K562 (cell line): ENCODE measurements at regions not wholly inside any gene's neighbourhood (a gene's known extent, or its start where the extent isn't known, plus 50 kb on each side); places are given as distances from the start of the nearest gene placed in this dataset.

ENCODE experiments used
- ATAC-seq: fragments of 200-7000 bp; cut with Tn5 transposase; 3 replicates; pipeline ENCODE4 v1.9.1; 2020; ENCODE audit warnings: moderate library complexity
- BruUV-seq: library from RNA; stranded (reverse); fragments of 400-500 nt; replicated peaks from 2 replicates; lab custom pipeline; 2021; lab: Mats Ljungman, UMichigan
- CTCF ChIA-PET: fragments of 300-600 bp; formaldehyde crosslinking; extraction: SDS; loops from one replicate; lab custom pipeline; 2021; ENCODE audit warnings: low intra/inter-chr PET ratio; lab: Yijun Ruan, JAX
- POLR2A ChIA-PET: fragments of 300-600, 350-650 bp; sonication (Branson Sonifier 250); formaldehyde crosslinking; extraction: SDS; loops from one replicate; lab custom pipeline; 2021; ENCODE audit warnings: antibody characterized with exemption, inconsistent platforms; lab: Yijun Ruan, JAX
- DNase-seq, 4 experiments: peaks; one replicate each; pipeline versions ENCODE4 v3.0.0 to v3.0.0-alpha.2; 2011 to 2018; ENCODE audit warnings: low spot score in 3 of 4, mixed read lengths in 3 of 4; ENCODE audit errors: extremely low read depth in 1 of 4
- FAIRE-seq: peaks from 2 replicates; lab custom pipeline; 2011; peaks lifted over from hg19 to GRCh38; lab: Jason Lieb, UNC
- H2AFZ ChIP-seq: 2 replicates; pipeline ENCODE4 v1.6.0; 2011; ENCODE audit warnings: low read depth, low read length, control low read depth, inconsistent platforms
- H3K27ac ChIP-seq: fragments of 200-600 bp; 3 replicates; pipeline ENCODE4 v1.8.0; 2011; ENCODE audit warnings: low read depth, mild to moderate bottlenecking, control low read depth, inconsistent platforms, low read length, moderate library complexity, mixed read lengths; ENCODE audit errors: extremely low read depth
- H3K27me3 ChIP-seq, 2 experiments: fragments of 300-600 bp in 1 of 2; 2 replicates in 1 of 2; 3 replicates in 1 of 2; pipeline versions ENCODE4 v1.6.0 to v1.8.0; 2011; ENCODE audit warnings: inconsistent platforms in 2 of 2, low read length in 2 of 2, mild to moderate bottlenecking in 1 of 2, mixed read lengths in 1 of 2, moderate library complexity in 1 of 2; ENCODE audit not compliant: control insufficient read depth in 2 of 2, insufficient read depth in 2 of 2
- H3K36me3 ChIP-seq: fragments of 300-600 bp; 3 replicates; pipeline ENCODE4 v1.8.0; 2011; ENCODE audit warnings: mild to moderate bottlenecking, low read length, inconsistent platforms; ENCODE audit not compliant: control insufficient read depth, insufficient read depth
- H3K4me1 ChIP-seq, 2 experiments: fragments of 200-600 bp in 1 of 2; replicated peaks in 1 of 2; 2 replicates in 1 of 2; 3 replicates in 1 of 2; pipeline versions ENCODE4 v1.5.1 to v1.8.0; 2011; ENCODE audit warnings: inconsistent platforms in 2 of 2, low read length in 2 of 2, mild to moderate bottlenecking in 1 of 2, mixed read lengths in 1 of 2, moderate library complexity in 1 of 2; ENCODE audit not compliant: control insufficient read depth in 2 of 2, insufficient read depth in 2 of 2
- H3K4me2 ChIP-seq: 2 replicates; pipeline ENCODE4 v1.6.1; 2011; ENCODE audit warnings: low read length, control low read depth, inconsistent platforms, mixed read lengths; ENCODE audit not compliant: insufficient read depth
- H3K4me3 ChIP-seq: fragments of 200-600 bp; sonication (generic), shearing (Covaris generic); 2 replicates; pipeline ENCODE4 v1.5.1; 2016; ENCODE audit warnings: control low read depth, inconsistent platforms
- H3K79me2 ChIP-seq: fragments of 200-600 bp; 3 replicates; pipeline ENCODE4 v1.8.0; 2011; ENCODE audit warnings: low read length, inconsistent platforms; ENCODE audit not compliant: control insufficient read depth, insufficient read depth
- H3K9ac ChIP-seq, 2 experiments: 2 replicates each; pipeline versions ENCODE4 v1.6.0 to v1.6.1; 2011; ENCODE audit warnings: low read depth in 2 of 2, low read length in 2 of 2, control low read depth in 1 of 2, inconsistent platforms in 1 of 2, mild to moderate bottlenecking in 1 of 2, mixed read lengths in 1 of 2; ENCODE audit not compliant: insufficient read depth in 1 of 2
- H3K9me1 ChIP-seq: one replicate; pipeline ENCODE4 v1.6.0; 2011; ENCODE audit warnings: inconsistent platforms, mild to moderate bottlenecking, low read length, moderate library complexity; ENCODE audit not compliant: control insufficient read depth, insufficient read depth
- H3K9me3 ChIP-seq: replicated peaks from 2 replicates; pipeline ENCODE4 v1.5.1; 2011; ENCODE audit warnings: low read depth, low read length, inconsistent platforms; ENCODE audit not compliant: control insufficient read depth, insufficient read depth
- H4K20me1 ChIP-seq: replicated peaks from 2 replicates; pipeline ENCODE4 v1.6.1; 2011; ENCODE audit warnings: low read length, inconsistent platforms, mixed read lengths; ENCODE audit not compliant: control insufficient read depth, insufficient read depth
- ATF4 ChIP-seq: fragments of 450-650 bp; formaldehyde crosslinking; IDR thresholded peaks from 2 replicates; pipeline ENCODE4 v1.4.0; 2022; ENCODE audit warnings: mild to moderate bottlenecking, moderate library complexity
- BCOR ChIP-seq: fragments of 450-650 bp; IDR thresholded peaks from 2 replicates; pipeline ENCODE4 v1.6.1; 2016
- CBX3 ChIP-seq, 2 experiments: IDR thresholded peaks; 1 replicate in 1 of 2; 2 replicates in 1 of 2; pipeline ENCODE4 v1.6.1; 2012; ENCODE audit warnings: inconsistent platforms in 2 of 2, low read length in 2 of 2, borderline replicate concordance in 1 of 2, control low read depth in 1 of 2
- CHD2 ChIP-seq: IDR thresholded peaks from 2 replicates; pipeline ENCODE4 v1.6.1; 2011; ENCODE audit warnings: low read depth, low read length
- EP400 ChIP-seq: fragments of 450-650 bp; IDR thresholded peaks from 2 replicates; pipeline ENCODE4 v1.6.1; 2017; ENCODE audit warnings: antibody characterized with exemption, mild to moderate bottlenecking, moderate library complexity
- ESRRA ChIP-seq: fragments of 450-650 bp; IDR thresholded peaks from 2 replicates; pipeline ENCODE4 v1.6.1; 2014; ENCODE audit warnings: low read depth, mild to moderate bottlenecking, moderate library complexity, borderline replicate concordance
- FIP1L1 ChIP-seq: fragments of 200-400 bp; formaldehyde crosslinking; IDR thresholded peaks from 2 replicates; pipeline ENCODE4 v1.6.1; 2018; ENCODE audit warnings: mild to moderate bottlenecking, low read depth, low read length; ENCODE audit not compliant: poor library complexity, severe bottlenecking
- MED1 ChIP-seq: sonication (generic); formaldehyde crosslinking; IDR thresholded peaks from 2 replicates; pipeline ENCODE4 v1.8.1; 2023; ENCODE audit warnings: missing genetic modification reagents, borderline replicate concordance
- MTF1 ChIP-seq: fragments of 250-450 bp; sonication (Bioruptor Pico); IDR thresholded peaks from 2 replicates; pipeline ENCODE4 v1.9.0; 2021; ENCODE audit warnings: moderate library complexity, mild to moderate bottlenecking, inconsistent platforms, borderline replicate concordance
- MYC ChIP-seq, 2 experiments: fragments of 250-450 bp in 1 of 2; sonication (Bioruptor Pico) in 1 of 2; IDR thresholded peaks; 2 replicates each; pipeline versions ENCODE4 v1.5.1 to v1.6.1; 2012 to 2021; ENCODE audit warnings: low read depth in 2 of 2, borderline replicate concordance in 1 of 2, improper control_type of control experiment in 1 of 2, low read length in 1 of 2, mild to moderate bottlenecking in 1 of 2, moderate library complexity in 1 of 2
- NR1H2 ChIP-seq: sonication (generic); formaldehyde crosslinking; IDR thresholded peaks from 2 replicates; pipeline ENCODE4 v1.4.0; 2020; ENCODE audit warnings: mild to moderate bottlenecking, missing genetic modification reagents
- RFX7 ChIP-seq: fragments of 250-450 bp; sonication (Bioruptor Pico); IDR thresholded peaks from 2 replicates; pipeline ENCODE4 v1.5.1; 2021; ENCODE audit warnings: mild to moderate bottlenecking
- SIRT6 ChIP-seq: IDR thresholded peaks from one replicate; pipeline ENCODE4 v1.6.1; 2012; ENCODE audit warnings: low read depth, mild to moderate bottlenecking, control low read depth, inconsistent platforms, low read length, moderate library complexity
- ZBTB1 ChIP-seq: sonication (generic); formaldehyde crosslinking; IDR thresholded peaks from 2 replicates; pipeline ENCODE4 v1.8.1; 2023; ENCODE audit warnings: missing genetic modification reagents, low read depth, mild to moderate bottlenecking, borderline replicate concordance
- ZMIZ1 ChIP-seq, 2 experiments: fragments of 150-350 bp in 1 of 2; IDR thresholded peaks; 2 replicates each; pipeline ENCODE4 v1.6.1; 2012 to 2016; ENCODE audit warnings: low read depth in 2 of 2, low read length in 2 of 2, mild to moderate bottlenecking in 1 of 2, moderate library complexity in 1 of 2
- ZNF232 ChIP-seq: sonication (generic); formaldehyde crosslinking; IDR thresholded peaks from 2 replicates; pipeline ENCODE4 v1.8.0; 2022; ENCODE audit warnings: mild to moderate bottlenecking, missing genetic modification reagents
- ZNF384 ChIP-seq: IDR thresholded peaks from 2 replicates; pipeline ENCODE4 v1.6.1; 2012; ENCODE audit warnings: low read depth, low read length, improper control_type of control experiment
- ZNF740 ChIP-seq, 3 experiments: fragments of 200-800 bp in 1 of 3; sonication (Bioruptor generic) in 1 of 3; sonication (generic) in 1 of 3; formaldehyde crosslinking in 1 of 3; IDR thresholded peaks; 2 replicates each; pipeline versions ENCODE4 v1.6.1 to v1.8.0; 2016 to 2022; ENCODE audit warnings: mild to moderate bottlenecking in 2 of 3, missing compliant biosample characterization in 2 of 3, missing genetic modification characterization in 2 of 3, missing genetic modification reagents in 1 of 3
- WGBS: fragments of 100-300 bp; shearing (Covaris generic); methylation state at CpG from one replicate; pipeline ENCODE4 v1.1.6; 2016; ENCODE audit warnings: low coverage, mixed read lengths; ENCODE audit not compliant: insufficient coverage; ENCODE audit errors: missing lambda C conversion rate; 5-methylcytosine and 5-hydroxymethylcytosine counted together
- in situ Hi-C: fragments of 300-500 bp; cut with MboI; formaldehyde crosslinking; loops from 4 replicates; pipeline ENCODE4 v1.15.0; 2018; ENCODE audit warnings: inconsistent platforms, mixed read lengths
- intact Hi-C: fragments of 100-400 bp; cut with micrococcal nuclease; formaldehyde crosslinking; loops from 2 replicates; pipeline ENCODE4 v1.14.2; 2022

- H3K36me3 ChIP-seq, result no peaks in the 10 kb centered on the region
- H3K27me3 ChIP-seq, result no peaks in the 10 kb centered on the region; a peak in 1 of 5 replicates
- H3K4me3 ChIP-seq, result no peak overlapping the region
- H4K20me1 ChIP-seq, result no peaks in the 10 kb centered on the region
- FAIRE-seq (no peak), DNase-seq (no peak), ATAC-seq (peak; percentile 23; the same call in 2 of the 3 replicates)
- BruUV-seq, result no TSS peak
- peak overlapping the region; percentile 33; the same call in 1 of the 2 replicates for H3K4me2 ChIP-seq
- no peak overlapping the region for H3K27ac ChIP-seq
- POLR2A ChIA-PET, result no interaction called here
- H3K9me1 ChIP-seq, result no peaks in the 10 kb centered on the region
- in situ Hi-C loops (no loop called here), intact Hi-C loops (no loop called here)
- peak overlapping the region; percentile 55; the same call in 1 of the 2 replicates for H2AFZ ChIP-seq
- no peaks in the 10 kb centered on the region for H3K9me3 ChIP-seq
- H3K9ac ChIP-seq, result peak overlapping the region in 1 of 2 experiments; percentile 86; a peak in 2 of 4 replicates
- no peaks in the 10 kb centered on the region for H3K79me2 ChIP-seq
- H3K4me1 ChIP-seq, result peaks cover 0 to 8% of the 10 kb centered on the region in 2 experiments; a peak in 2 of 5 replicates
- 29% methylated on average over 18 of the region's 18 CpGs for WGBS
- CTCF ChIA-PET, result no interaction called here
- TF ChIP-seq CHD2 (no peak), ESRRA (no peak), FIP1L1 (no peak), MTF1 (CRISPR knock-in tag) (no peak), CBX3 (IDR thresholded peaks at IDR 0.05; ENCODE audit: borderline replicate concordance in 1 of 2, low read length in 2 of 2) (no peak), RFX7 (CRISPR knock-in tag) (no peak), ATF4 (no peak), BCOR (no peak), EP400 (no peak), NR1H2 (CRISPR knock-in tag) (no peak), ZBTB1 (CRISPR knock-in tag) (no peak), SIRT6 (no peak), ZNF384 (no peak), ZMIZ1 (IDR thresholded peaks at IDR 0.05; ENCODE audit: low read depth in 2 of 2, low read length in 2 of 2) (no peak), MED1 (no peak), ZNF740 (CRISPR knock-in tag; IDR thresholded peaks at IDR 0.05) (no peak), ZNF740 (tag; IDR thresholded peaks at IDR 0.05) (no peak), ZNF232 (CRISPR knock-in tag) (no peak), MYC (IDR thresholded peaks at IDR 0.05; ENCODE audit: low read depth, low read length) (no peak), MYC (CRISPR knock-in tag; IDR thresholded peaks at IDR 0.05; ENCODE audit: borderline replicate concordance, low read depth) (no peak)
These were observed 663.4 kb upstream of the DEFB115 start for GRCh38 chr20:30594112-30594511.
